MV-4-11 (cell line): ENCODE measurements at regions not wholly inside any gene's neighbourhood (a gene's known extent, or its start where the extent isn't known, plus 50 kb on each side); places are given as distances from the start of the nearest gene placed in this dataset.
A peak's percentile ranks its signal among the peaks of the same experiment; 100 is the strongest.

ENCODE experiments used
- DNase-seq: peaks from one replicate; lab custom pipeline; 2025; lab: John Stamatoyannopoulos, UW

GRCh38 chr7:85890244-85890811, 703.5 kb upstream of the SEMA3D start:
- peak; percentile 21 for DNase-seq

GRCh38 chr7:85887133-85887532, 700.3 kb upstream of the SEMA3D start:
- DNase-seq, result no peak

- DNase-seq, result no peak
Observed at GRCh38 chr7:85882335-85882734, 695.5 kb upstream of the SEMA3D start.

- no peak for DNase-seq
Observed at GRCh38 chr7:85875398-85875797, 688.5 kb upstream of the SEMA3D start.

- DNase-seq, result no peak
Observed at GRCh38 chr7:85866540-85866939, 679.7 kb upstream of the SEMA3D start.

- peak; percentile 4 for DNase-seq
Observed at GRCh38 chr7:85851571-85852193, 664.8 kb upstream of the SEMA3D start.

- no peak for DNase-seq
Observed at GRCh38 chr7:85850381-85850780, 663.5 kb upstream of the SEMA3D start.

GRCh38 chr7:85840554-85840953, 653.7 kb upstream of the SEMA3D start:
- no peak for DNase-seq

- no peak for DNase-seq
Observed at GRCh38 chr7:85833066-85833465, 646.2 kb upstream of the SEMA3D start.

GRCh38 chr7:85830982-85831381, 644.1 kb upstream of the SEMA3D start:
- DNase-seq, result no peak

GRCh38 chr7:85829817-85830432, 643.1 kb upstream of the SEMA3D start:
- no peak for DNase-seq

GRCh38 chr7:85829176-85829575, 642.3 kb upstream of the SEMA3D start:
- no peak for DNase-seq

GRCh38 chr7:85828614-85829013, 641.8 kb upstream of the SEMA3D start:
- no peak for DNase-seq

GRCh38 chr7:85823396-85824080, 636.7 kb upstream of the SEMA3D start:
- no peak for DNase-seq

- DNase-seq, result no peak
Observed at GRCh38 chr7:85821926-85822325, 635.1 kb upstream of the SEMA3D start.

GRCh38 chr7:85820702-85821443, 634.0 kb upstream of the SEMA3D start:
- no peak for DNase-seq

- DNase-seq, result no peak
Observed at GRCh38 chr7:85815526-85815925, 628.7 kb upstream of the SEMA3D start.

GRCh38 chr7:85806321-85806720, 619.5 kb upstream of the SEMA3D start:
- no peak for DNase-seq

- DNase-seq, result no peak
Observed at GRCh38 chr7:85805656-85806055, 618.8 kb upstream of the SEMA3D start.

GRCh38 chr7:85805249-85805648, 618.4 kb upstream of the SEMA3D start:
- DNase-seq, result no peak

GRCh38 chr7:85802211-85802610, 615.4 kb upstream of the SEMA3D start:
- no peak for DNase-seq

GRCh38 chr7:85796956-85797355, 610.1 kb upstream of the SEMA3D start:
- DNase-seq, result no peak
